ENCODE measurements at regions not wholly inside any gene's neighbourhood (a gene's known extent, or its start where the extent isn't known, plus 50 kb on each side); places are given as distances from the start of the nearest gene placed in this dataset.

DNA sequence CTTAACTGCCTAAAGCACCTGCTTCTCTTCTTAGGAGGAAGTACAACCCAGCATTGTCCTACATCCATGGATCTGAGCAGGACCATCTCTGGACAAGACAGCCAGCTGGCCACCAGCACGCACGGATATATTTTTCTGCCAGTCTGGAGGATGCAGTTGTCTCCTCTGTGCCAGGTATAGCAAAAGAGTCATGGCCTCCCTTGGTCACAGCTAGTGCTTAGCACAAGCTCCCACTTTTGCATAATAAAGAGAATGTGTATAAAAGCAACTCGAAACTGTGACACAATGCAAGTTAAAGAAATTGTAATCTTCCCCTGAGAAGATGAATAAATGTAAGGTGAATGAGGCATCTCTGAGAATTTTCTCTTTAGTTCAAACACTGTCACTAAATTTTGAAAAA lies 267.8 kb upstream of the MANEA start:
- TF ChIP-seq KDM1A (IDR thresholded peaks at IDR 0.05; ENCODE audit: borderline replicate concordance, low read length), result no peak
- no peak for TF ChIP-seq HDAC6 (IDR thresholded peaks at IDR 0.05; ENCODE audit: low read depth, low read length)
- TF ChIP-seq, protein P1, sequence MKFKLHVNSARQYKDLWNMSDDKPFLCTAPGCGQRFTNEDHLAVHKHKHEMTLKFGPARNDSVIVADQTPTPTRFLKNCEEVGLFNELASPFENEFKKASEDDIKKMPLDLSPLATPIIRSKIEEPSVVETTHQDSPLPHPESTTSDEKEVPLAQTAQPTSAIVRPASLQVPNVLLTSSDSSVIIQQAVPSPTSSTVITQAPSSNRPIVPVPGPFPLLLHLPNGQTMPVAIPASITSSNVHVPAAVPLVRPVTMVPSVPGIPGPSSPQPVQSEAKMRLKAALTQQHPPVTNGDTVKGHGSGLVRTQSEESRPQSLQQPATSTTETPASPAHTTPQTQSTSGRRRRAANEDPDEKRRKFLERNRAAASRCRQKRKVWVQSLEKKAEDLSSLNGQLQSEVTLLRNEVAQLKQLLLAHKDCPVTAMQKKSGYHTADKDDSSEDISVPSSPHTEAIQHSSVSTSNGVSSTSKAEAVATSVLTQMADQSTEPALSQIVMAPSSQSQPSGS (IDR thresholded peaks at IDR 0.05; ENCODE audit: low read length), result no peak
- TF ChIP-seq, protein P2, sequence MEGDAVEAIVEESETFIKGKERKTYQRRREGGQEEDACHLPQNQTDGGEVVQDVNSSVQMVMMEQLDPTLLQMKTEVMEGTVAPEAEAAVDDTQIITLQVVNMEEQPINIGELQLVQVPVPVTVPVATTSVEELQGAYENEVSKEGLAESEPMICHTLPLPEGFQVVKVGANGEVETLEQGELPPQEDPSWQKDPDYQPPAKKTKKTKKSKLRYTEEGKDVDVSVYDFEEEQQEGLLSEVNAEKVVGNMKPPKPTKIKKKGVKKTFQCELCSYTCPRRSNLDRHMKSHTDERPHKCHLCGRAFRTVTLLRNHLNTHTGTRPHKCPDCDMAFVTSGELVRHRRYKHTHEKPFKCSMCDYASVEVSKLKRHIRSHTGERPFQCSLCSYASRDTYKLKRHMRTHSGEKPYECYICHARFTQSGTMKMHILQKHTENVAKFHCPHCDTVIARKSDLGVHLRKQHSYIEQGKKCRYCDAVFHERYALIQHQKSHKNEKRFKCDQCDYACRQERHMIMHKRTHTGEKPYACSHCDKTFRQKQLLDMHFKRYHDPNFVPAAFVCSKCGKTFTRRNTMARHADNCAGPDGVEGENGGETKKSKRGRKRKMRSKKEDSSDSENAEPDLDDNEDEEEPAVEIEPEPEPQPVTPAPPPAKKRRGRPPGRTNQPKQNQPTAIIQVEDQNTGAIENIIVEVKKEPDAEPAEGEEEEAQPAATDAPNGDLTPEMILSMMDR (IDR thresholded peaks at IDR 0.05; ENCODE audit: control extremely low read depth in 1 of 3, insufficient read depth in 1 of 3, low read depth in 1 of 3, low read length in 3 of 3), result no peak
